ENCODE measurements at regions not wholly inside any gene's neighbourhood (a gene's known extent, or its start where the extent isn't known, plus 50 kb on each side); places are given as distances from the start of the nearest gene placed in this dataset.

DNA sequence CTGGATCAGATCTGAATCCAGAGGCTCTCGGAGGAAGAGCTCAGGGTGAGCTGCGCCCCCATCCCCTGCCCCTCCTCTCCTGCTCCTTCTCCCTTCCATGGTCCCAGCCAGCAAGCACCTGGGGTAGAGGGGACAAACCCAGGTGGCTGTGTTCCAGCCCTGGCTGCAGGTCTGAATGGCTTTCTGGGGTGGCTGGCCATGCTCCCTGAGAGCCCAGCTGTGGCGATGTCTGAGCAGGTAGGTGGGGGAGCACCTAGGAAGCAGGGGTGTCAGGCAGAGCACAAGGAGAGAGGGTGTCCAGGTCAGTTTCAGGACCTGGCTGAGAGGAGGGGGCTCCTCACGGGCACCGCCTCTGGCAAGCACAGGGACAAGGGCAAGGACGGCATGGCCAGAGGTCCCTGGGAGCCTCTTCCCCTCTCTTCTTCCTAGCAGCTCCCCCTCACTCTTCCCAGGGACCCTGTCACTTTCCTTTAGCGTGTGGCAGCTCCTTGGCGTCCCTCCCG, 310.0 kb downstream of the SEC14L1 start:
- peaks cover 4% of the 10 kb centered on the region; the same call in 1 of the 2 replicates for H3K36me3 ChIP-seq (ENCODE audit: control insufficient read depth, insufficient read depth, low read length)
- no peak for DNase-seq (ENCODE audit: extremely low read depth, insufficient read length)
- no peaks in the 10 kb centered on the region for H3K27me3 ChIP-seq (replicated peaks; ENCODE audit: control insufficient read depth, insufficient read depth, low read length)
- H3K4me3 ChIP-seq (replicated peaks; ENCODE audit: low read depth, low read length) = peak overlapping the region; percentile 90
- TF ChIP-seq, protein P1, sequence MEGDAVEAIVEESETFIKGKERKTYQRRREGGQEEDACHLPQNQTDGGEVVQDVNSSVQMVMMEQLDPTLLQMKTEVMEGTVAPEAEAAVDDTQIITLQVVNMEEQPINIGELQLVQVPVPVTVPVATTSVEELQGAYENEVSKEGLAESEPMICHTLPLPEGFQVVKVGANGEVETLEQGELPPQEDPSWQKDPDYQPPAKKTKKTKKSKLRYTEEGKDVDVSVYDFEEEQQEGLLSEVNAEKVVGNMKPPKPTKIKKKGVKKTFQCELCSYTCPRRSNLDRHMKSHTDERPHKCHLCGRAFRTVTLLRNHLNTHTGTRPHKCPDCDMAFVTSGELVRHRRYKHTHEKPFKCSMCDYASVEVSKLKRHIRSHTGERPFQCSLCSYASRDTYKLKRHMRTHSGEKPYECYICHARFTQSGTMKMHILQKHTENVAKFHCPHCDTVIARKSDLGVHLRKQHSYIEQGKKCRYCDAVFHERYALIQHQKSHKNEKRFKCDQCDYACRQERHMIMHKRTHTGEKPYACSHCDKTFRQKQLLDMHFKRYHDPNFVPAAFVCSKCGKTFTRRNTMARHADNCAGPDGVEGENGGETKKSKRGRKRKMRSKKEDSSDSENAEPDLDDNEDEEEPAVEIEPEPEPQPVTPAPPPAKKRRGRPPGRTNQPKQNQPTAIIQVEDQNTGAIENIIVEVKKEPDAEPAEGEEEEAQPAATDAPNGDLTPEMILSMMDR (IDR thresholded peaks at IDR 0.05; ENCODE audit: insufficient read depth, low read length, poor library complexity, severe bottlenecking) = no peak

DNA sequence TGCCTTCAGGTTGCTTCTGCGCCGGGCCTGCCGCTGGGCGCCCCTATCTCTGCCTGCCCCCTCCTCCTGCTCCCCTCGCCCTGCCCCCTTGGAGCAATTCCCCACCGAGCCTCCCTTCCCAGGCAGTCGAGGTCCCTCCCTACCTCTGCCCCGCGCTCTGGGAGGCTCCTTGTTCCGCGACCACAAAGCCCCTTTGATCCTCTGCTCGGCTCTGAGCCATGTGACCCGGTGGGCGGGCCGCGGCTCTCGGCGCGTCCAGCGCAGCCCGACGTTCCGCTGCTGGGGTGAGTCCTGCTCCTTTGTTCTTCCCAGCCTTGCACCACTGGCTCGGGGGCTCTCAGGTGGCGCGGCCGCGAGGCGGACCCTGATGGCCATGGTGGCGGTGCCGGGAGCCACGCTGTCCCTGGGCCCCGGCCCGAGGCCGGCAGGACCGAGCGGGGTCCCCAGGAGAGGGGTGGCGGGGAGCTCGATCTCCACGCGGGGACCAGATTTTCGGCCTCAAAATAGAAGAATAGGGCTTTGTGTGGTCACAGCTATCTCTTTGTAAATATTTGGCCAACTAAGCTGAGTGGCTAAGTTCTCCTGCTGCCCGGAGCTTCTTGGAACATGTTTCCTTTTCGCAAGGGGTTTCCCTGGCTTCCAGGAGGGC, 310.6 kb downstream of the SEC14L1 start:
- Histone ChIP-seq H3K4me3 (replicated peaks; ENCODE audit: low read depth, low read length) (peak overlapping the region; percentile 90), H3K27me3 (replicated peaks; ENCODE audit: control insufficient read depth, insufficient read depth, low read length) (no peaks in the 10 kb centered on the region), H3K36me3 (ENCODE audit: control insufficient read depth, insufficient read depth, low read length) (peaks cover 4% of the 10 kb centered on the region)
- peak; percentile 78 for DNase-seq (ENCODE audit: extremely low read depth, insufficient read length)
- TF ChIP-seq, protein P1 (IDR thresholded peaks at IDR 0.05; ENCODE audit: insufficient read depth, low read length, poor library complexity, severe bottlenecking) = no peak

DNA sequence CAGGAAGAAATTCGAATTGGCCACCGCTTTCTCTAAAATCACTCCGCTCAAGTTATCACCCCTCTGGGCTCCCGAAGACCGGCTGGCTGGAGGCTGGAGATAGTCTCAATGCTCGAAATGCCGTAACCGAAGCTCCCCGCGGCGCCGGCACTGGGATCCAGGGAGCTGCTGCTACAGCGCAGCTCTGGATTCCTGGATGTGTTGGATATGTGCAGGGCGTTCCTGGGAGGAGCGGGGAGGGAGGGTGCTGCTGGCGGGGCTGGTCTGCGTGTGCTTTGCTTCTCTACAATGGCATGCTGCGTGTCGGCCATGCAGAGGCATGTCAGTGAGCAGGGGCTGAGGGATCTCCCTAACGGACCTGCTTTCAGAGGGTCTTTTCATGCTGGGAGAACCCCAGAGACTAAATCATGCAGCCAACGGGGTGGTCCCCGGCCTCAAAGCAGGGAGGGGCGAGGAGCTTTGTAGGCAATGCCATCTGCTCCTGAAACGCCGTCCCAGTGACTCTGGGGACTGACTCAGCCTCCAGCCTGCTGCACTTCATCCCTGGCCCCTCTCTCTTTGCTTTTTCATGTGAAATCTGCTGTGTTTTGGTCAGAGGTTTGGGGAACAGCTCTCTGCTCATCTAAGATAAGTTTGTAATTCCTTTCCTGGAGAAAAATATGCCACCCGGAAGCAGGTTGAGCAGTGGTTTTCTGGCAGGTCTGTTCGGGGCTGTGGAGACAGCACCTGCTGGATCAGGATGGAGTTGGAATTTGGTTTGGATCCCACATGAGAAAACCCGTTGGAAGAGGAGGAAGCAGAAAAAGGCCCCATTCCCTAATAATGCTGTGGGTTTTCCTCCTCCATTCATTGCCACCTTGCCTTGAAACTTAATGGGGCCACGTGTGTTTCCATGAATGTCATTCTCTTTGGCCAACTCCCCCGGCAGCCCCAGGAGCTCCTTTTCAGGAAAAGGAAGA, 311.4 kb downstream of the SEC14L1 start:
- Histone ChIP-seq H3K27me3 (replicated peaks; ENCODE audit: control insufficient read depth, insufficient read depth, low read length) (no peaks in the 10 kb centered on the region), H3K4me3 (replicated peaks; ENCODE audit: low read depth, low read length) (peak overlapping the region; percentile 90), H3K36me3 (ENCODE audit: control insufficient read depth, insufficient read depth, low read length) (peaks cover 6% of the 10 kb centered on the region)
- no peak for DNase-seq (ENCODE audit: extremely low read depth, insufficient read length)
- TF ChIP-seq, protein P1 (IDR thresholded peaks at IDR 0.05; ENCODE audit: insufficient read depth, low read length, poor library complexity, severe bottlenecking) = no peak

DNA sequence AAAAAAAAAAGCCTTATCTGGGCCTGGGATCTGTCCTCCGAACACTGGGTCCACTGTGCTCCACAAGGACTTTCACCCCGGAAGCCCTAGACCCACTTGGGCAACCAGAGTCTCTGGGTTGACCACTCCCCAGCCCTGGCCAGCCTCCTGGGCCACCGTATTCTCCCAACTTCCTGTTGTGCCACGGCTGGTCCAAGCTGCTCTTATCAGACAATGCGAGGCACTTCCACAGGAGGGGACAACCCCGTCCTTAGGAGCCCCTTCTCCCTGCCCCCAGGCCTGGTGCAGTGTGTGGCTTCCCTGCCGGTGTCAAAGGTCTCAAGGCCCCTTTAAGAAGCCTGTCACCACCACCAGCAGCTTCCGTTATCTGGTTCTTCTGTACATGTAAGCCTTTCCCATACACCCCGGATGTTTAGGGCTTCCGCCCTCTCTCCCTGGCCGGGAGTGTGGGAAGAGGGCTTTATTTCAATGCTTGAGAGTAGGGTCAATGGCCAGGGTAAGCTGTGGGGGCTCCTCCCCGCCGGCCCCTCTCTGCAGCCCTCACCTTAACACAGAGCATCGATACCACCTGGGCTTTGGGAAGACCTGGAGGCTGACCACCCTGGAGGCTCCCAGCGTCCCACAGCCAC, 313.0 kb downstream of the SEC14L1 start:
- DNase-seq (ENCODE audit: extremely low read depth, insufficient read length) = peak; percentile 72
- peak overlapping the region; percentile 90 for H3K4me3 ChIP-seq (replicated peaks; ENCODE audit: low read depth, low read length)
- TF ChIP-seq, protein P1 (IDR thresholded peaks at IDR 0.05; ENCODE audit: insufficient read depth, low read length, poor library complexity, severe bottlenecking) = no peak

DNA sequence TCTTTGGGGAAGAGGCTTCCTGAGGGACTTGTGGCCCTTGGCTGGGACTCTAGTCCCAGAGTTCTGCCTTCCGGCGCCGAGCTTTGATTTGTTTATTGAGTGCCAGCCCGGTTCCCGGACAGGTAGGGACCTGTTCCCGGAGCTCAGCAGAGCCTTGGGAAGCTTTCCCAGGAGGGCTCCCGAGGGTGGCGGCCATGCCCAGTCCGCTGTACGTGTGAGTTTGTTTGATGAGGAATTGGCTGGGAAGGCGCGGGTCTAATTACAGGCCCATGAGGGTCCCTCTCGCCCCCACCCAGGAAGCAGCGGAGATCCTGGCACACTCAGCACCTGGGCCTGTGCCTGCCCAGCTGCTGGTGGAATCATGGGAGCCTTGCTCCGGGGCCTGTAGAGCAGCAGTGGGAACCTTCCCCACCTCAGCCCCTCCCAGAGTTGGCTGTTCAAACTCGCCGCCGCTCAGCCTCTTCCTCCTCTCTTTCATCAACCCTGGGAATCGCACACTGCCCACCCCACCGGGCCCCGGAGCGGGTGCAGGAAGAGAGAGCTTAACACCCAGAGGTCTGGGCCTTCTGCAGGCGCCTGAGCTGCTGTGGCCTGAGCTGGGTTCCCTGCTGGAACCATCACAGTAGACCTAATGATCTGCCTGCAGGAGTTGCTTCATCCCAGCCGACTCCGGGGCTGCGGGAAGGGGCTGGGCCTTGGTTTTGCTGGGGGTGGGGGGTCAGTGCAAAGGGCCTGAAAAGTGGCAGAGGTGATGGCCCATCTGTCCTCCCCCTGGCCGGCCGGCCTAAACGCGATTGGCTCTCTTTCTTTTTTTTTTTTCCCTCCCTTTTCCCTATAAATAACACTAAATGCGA, 313.7 kb downstream of the SEC14L1 start:
- DNase-seq (ENCODE audit: extremely low read depth, insufficient read length) = no peak
- TF ChIP-seq, protein P1 (IDR thresholded peaks at IDR 0.05; ENCODE audit: insufficient read depth, low read length, poor library complexity, severe bottlenecking) = no peak
- Histone ChIP-seq H3K4me3 (replicated peaks; ENCODE audit: low read depth, low read length) (peak overlapping the region; percentile 90), H3K36me3 (ENCODE audit: control insufficient read depth, insufficient read depth, low read length) (peaks cover 12% of the 10 kb centered on the region), H3K27me3 (replicated peaks; ENCODE audit: control insufficient read depth, insufficient read depth, low read length) (no peaks in the 10 kb centered on the region)

More for the DNA sequence above, 313.0 kb downstream of the SEC14L1 start:
- Histone ChIP-seq H3K36me3 (ENCODE audit: control insufficient read depth, insufficient read depth, low read length) (peaks cover 8% of the 10 kb centered on the region), H3K27me3 (replicated peaks; ENCODE audit: control insufficient read depth, insufficient read depth, low read length) (no peaks in the 10 kb centered on the region)

Measured in GM06990 (cell line).